HPDE6-E6E7 (cell line): ENCODE measurements at regions not wholly inside any gene's neighbourhood (a gene's known extent, or its start where the extent isn't known, plus 50 kb on each side); places are given as distances from the start of the nearest gene placed in this dataset.

Experiments
- DNase-seq: peaks from one replicate; pipeline ENCODE4 v3.0.0; 2011; ENCODE audit warnings: missing footprints; ENCODE audit errors: extremely low spot score

DNA sequence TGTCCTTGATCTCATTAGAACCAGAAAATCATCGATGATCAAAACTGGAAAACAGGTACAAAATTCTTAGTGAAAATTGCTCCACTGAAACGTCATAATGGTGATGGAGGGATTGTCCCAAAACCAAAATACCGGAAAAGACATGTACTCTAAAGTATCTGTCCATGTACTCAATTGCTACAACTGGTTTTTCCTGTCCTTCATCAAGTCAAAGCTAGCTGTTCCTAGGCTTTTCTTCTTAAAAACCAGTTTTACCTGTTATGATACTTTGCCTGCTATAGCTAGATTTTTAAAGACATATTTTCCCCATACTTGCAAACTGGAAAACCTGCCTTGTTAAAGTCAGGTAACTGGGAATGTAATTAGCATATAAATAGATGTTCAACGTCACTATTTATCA, 50.5 kb upstream of the LRRC1 start:
- DNase-seq: peak; percentile 45

- DNase-seq: no peak
Observed at GRCh38 chr6:53741034-53741823, 53.6 kb upstream of the LRRC1 start.

DNA sequence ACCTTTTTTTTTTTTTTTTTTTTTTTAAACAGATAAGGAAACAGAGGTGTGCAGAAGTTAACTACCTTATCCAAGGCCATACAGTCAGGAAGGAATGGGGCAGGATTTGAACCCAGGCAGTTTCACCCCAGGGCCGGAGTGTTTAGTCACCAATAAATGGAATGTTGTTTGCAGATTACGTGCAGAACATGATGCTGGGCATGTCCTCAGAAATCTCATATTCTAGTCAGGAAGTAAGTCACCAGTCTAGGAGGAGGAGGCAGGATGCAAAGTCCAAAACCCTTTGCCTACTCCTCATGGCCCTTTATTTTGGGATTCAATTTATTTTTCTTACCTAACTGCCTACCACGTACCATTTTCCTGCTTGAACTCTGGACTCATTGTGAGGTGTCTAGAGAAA, 57.1 kb upstream of the LRRC1 start:
- DNase-seq: no peak

DNA sequence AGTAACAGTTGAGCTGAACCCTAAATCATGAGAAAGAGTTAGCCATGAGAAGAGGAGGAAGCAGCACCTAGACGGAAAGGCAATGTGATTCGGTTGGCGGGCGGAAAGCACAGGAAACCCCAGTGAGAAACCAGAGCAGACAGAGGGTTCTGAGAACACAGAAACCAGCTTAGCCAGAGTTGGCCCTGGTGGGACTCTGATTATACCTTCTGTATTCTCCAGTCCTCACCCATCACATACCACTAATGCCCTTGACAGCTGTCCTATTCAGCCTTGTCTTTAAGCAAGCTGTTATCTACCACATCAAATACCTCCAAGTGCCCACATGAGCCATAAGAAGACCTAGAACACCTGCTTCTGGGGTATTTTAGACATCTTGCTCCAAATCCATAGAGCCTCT, 58.9 kb upstream of the LRRC1 start:
- no peak for DNase-seq

GRCh38 chr6:53734473-53735299, 60.1 kb upstream of the LRRC1 start:
- peak; percentile 81 for DNase-seq

GRCh38 chr6:53731866-53732636, 62.8 kb upstream of the LRRC1 start:
- no peak for DNase-seq

DNA sequence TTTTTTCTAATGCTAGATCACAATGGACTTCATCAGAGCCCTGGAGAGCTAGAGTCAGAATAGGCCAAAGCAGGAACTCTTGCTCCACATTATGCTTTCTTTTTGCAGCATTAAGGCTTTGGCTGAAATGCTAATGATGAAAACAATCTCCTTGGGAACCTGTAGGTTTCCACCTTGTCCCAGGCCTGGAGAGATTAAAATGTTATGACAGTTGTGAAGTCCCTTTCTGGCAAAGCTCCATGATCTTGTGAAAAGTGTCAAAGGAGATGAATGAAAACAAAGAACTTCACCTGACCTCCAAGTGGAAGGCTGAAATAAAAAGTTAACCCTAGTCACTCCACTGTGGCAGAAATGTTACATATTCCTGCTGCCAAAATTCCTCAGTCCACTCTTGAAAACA, 64.0 kb upstream of the LRRC1 start:
- DNase-seq: no peak

- peak; percentile 32 for DNase-seq
Observed at GRCh38 chr6:53728570-53729194, 63.1 kb upstream of the KLHL31 start.

DNA sequence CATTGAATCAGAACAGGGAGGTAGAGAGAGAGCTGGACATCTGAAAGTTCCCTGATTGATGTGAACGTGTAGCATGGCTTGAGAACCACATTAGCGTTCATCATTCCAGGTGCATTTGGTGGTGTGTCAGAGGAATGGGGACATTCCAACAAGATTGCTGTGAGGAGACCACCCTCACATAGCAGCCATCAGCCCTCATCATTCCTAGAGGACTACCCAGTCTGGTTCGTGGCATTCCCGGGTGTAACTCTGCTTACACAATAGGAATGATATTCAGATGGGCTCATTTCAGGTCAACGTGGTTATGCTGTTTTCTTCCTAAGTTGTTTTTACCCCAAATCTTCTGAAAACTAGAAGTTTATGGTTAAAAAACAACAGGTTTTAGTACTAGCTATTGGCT, 62.2 kb upstream of the KLHL31 start:
- DNase-seq: no peak

DNA sequence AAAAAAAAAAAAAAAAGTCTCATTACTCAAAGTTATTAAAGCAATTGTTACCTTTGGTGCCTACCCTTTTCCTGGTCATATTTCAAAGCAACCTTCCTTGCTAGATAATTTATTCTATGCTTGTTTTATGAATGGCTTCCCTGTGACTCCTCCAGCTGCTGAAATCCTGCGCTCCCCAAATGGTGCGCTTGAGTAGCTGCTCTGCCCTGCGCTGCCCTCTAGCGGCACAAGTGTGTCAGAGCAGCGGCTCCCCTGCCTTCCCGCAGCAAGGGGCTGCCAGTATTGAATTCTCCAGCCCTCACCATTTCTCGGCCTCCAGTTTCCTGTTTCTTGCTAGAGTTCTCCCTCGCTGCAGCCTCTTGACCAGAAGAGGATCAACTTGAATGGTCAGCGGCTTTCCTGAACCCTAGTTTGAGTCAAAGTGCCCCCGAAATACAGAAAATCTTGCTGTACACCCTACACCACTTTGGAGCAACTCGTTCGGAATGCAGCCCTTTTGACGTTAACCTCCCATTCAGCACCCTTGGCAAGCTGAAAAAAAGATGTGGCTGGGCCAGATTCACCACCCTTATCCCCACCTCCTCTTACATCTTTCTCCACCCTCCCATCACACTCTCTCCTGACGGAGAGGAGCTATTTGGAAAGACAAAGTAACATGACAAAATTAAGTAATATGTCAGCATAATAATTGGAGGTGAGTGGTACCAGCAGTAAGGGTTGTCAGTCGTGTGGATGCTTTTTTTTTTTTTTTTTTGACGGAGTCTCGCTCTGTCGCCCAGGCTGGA, 60.4 kb upstream of the KLHL31 start:
- DNase-seq: peak; percentile 72

DNA sequence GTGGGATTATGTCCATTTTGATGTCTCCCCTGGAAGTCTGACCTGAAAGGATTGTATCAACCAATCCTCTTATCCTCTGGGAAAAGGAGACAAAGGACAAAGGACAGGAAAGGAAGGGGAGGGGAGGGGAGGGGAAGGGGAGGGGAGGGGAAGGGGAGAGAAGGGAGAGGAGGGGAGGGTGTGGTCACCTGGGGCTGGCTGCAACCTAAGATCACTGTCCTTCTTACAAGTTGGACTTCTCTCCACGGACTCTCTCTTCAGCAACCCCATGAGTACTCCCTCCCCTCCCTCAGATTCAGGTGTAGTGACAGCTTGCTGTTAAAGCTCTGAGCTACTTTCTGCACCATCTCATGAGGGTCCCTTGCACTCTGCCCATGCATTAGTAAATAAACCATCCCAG, 58.9 kb upstream of the KLHL31 start:
- DNase-seq: no peak

GRCh38 chr6:53723331-53723730, 57.8 kb upstream of the KLHL31 start:
- no peak for DNase-seq

DNA sequence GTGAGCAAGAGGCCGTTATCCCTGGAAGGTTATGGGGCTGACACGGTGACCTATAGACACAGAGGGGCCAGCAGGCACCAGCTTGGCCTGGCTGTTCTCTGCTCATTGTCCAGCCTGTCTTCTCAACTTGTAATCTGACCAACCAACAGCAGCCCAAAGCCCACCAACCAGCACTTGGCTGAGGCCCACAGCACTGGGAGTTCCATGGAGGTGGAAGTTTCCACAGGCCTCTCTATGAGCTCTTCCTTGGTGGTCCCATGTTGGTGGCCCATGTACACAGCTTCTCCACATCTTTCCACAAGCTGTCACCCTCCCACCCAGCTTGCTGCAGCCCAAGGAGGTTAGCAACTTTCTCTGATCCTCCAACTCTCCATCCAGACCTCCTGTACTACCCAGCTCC, 56.2 kb upstream of the KLHL31 start:
- no peak for DNase-seq

GRCh38 chr6:53718597-53719460, 53.3 kb upstream of the KLHL31 start:
- DNase-seq: peak; percentile 48

GRCh38 chr6:53717566-53717965, 52.0 kb upstream of the KLHL31 start:
- DNase-seq: no peak

DNA sequence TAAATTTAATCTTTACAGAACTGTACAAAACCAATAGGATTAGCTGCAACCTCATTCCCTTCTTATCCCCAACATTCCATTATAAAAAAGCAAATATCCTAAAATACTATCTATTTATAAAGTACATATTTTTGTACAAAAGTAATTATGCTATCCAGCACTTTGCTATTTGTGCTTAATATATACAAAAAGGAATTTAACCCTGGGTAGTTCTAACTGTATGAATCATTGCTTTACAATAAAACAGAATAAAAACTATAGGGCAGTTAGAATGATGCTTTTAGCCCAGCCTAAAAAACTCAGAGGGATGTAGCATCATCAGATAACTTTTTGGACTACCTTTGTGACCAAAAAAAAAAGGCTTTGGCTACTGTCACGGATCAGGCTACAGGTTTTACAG, 49.9 kb upstream of the KLHL31 start:
- no peak for DNase-seq
